Liver (tissue), 8 donors: ENCODE measurements at regions not wholly inside any gene's neighbourhood (a gene's known extent, or its start where the extent isn't known, plus 50 kb on each side); places are given as distances from the start of the nearest gene placed in this dataset.

ENCODE experiments used
- DNase-seq: peaks from one replicate; pipeline ENCODE4 v3.0.0-alpha.2; 2017; ENCODE audit warnings: low spot score
- H3K27ac ChIP-seq, 2 donors: one replicate each; pipeline ENCODE4 v1.7.0; 2013; ENCODE audit warnings: inconsistent platforms in 2 of 2, low read length in 2 of 2, control low read depth in 1 of 2, low read depth in 1 of 2, mild to moderate bottlenecking in 1 of 2
- H3K27me3 ChIP-seq, 4 donors: one replicate each; pipeline versions ENCODE4 v1.6.1 to v1.7.0; 2013; ENCODE audit warnings: low read length in 3 of 4, inconsistent platforms in 1 of 4, mild to moderate bottlenecking in 1 of 4, moderate library complexity in 1 of 4; ENCODE audit not compliant: control insufficient read depth in 4 of 4, insufficient read depth in 4 of 4
- H3K36me3 ChIP-seq, 4 donors: one replicate each; pipeline versions ENCODE4 v1.6.1 to v1.7.0; 2013; ENCODE audit warnings: low read length in 3 of 4, mild to moderate bottlenecking in 3 of 4, low read depth in 1 of 4, moderate library complexity in 1 of 4; ENCODE audit not compliant: control insufficient read depth in 4 of 4, insufficient read depth in 3 of 4
- H3K4me1 ChIP-seq, 4 donors: one replicate each; pipeline versions ENCODE4 v1.6.1 to v1.7.0; 2013; ENCODE audit warnings: low read length in 3 of 4, mild to moderate bottlenecking in 3 of 4, moderate library complexity in 1 of 4; ENCODE audit not compliant: control insufficient read depth in 4 of 4, insufficient read depth in 4 of 4
- H3K4me3 ChIP-seq, 3 donors: one replicate each; pipeline versions ENCODE4 v1.6.1 to v1.7.0; 2013; ENCODE audit warnings: low read length in 3 of 3, control low read depth in 1 of 3, low read depth in 1 of 3, mild to moderate bottlenecking in 1 of 3
- H3K9ac ChIP-seq, 2 donors: one replicate each; pipeline ENCODE4 v1.7.0; 2013; ENCODE audit warnings: low read length in 2 of 2, mild to moderate bottlenecking in 2 of 2, moderate library complexity in 2 of 2, control low read depth in 1 of 2, low read depth in 1 of 2
- H3K9me3 ChIP-seq, 4 donors: one replicate each; pipeline versions ENCODE4 v1.6.1 to v1.7.0; 2013; ENCODE audit warnings: low read length in 3 of 4; ENCODE audit not compliant: control insufficient read depth in 4 of 4
- EGR1 ChIP-seq, 2 donors: IDR thresholded peaks; 2 replicates each; pipeline ENCODE4 v1.6.1; 2016 to 2018; ENCODE audit warnings: antibody characterized with exemption in 2 of 2, low read depth in 2 of 2
- FOXA1 ChIP-seq: IDR thresholded peaks from 2 replicates; pipeline ENCODE4 v1.6.1; 2016; ENCODE audit warnings: antibody characterized with exemption
- FOXA2 ChIP-seq: IDR thresholded peaks from 2 replicates; pipeline ENCODE4 v1.6.1; 2016; ENCODE audit warnings: antibody characterized with exemption
- GABPA ChIP-seq, 2 donors: IDR thresholded peaks in 1 of 2; conservative IDR thresholded peaks in 1 of 2; 2 replicates each; pipeline ENCODE4 v1.6.1; 2016; ENCODE audit warnings: antibody characterized with exemption in 2 of 2, mild to moderate bottlenecking in 1 of 2, moderate library complexity in 1 of 2
- HNF4A ChIP-seq, 2 donors: conservative IDR thresholded peaks; 2 replicates each; pipeline ENCODE4 v1.6.1; 2016; ENCODE audit warnings: antibody characterized with exemption in 2 of 2, mild to moderate bottlenecking in 2 of 2
- HNF4G ChIP-seq: IDR thresholded peaks from 2 replicates; pipeline ENCODE4 v1.6.1; 2016; ENCODE audit warnings: antibody characterized with exemption
- JUND ChIP-seq, 2 donors: IDR thresholded peaks; 2 replicates each; pipeline ENCODE4 v1.6.1; 2016; ENCODE audit warnings: antibody characterized with exemption in 2 of 2
- NR2F2 ChIP-seq: IDR thresholded peaks from 2 replicates; pipeline ENCODE4 v1.6.1; 2016; ENCODE audit warnings: antibody characterized with exemption
- RAD21 ChIP-seq, 2 donors: IDR thresholded peaks; 2 replicates each; pipeline ENCODE4 v1.6.1; 2016; ENCODE audit warnings: antibody characterized with exemption in 2 of 2, mild to moderate bottlenecking in 2 of 2
- RXRA ChIP-seq, 2 donors: IDR thresholded peaks; 2 replicates each; pipeline ENCODE4 v1.6.1; 2017 to 2018; ENCODE audit warnings: antibody characterized with exemption in 2 of 2, mild to moderate bottlenecking in 1 of 2
- SP1 ChIP-seq: IDR thresholded peaks from 2 replicates; pipeline ENCODE4 v1.6.1; 2018; ENCODE audit warnings: antibody characterized with exemption, mild to moderate bottlenecking
- TAF1 ChIP-seq: conservative IDR thresholded peaks from 2 replicates; pipeline ENCODE4 v1.6.1; 2016; ENCODE audit warnings: antibody characterized with exemption, mild to moderate bottlenecking
- YY1 ChIP-seq: IDR thresholded peaks from 2 replicates; pipeline ENCODE4 v1.6.1; 2016; ENCODE audit warnings: antibody characterized with exemption, mild to moderate bottlenecking
- WGBS: extraction: QIAGEN DNeasy Blood & Tissue Kit; methylation state at CpG from one replicate; pipeline ENCODE4 v1.1.7; 2013; 5-methylcytosine and 5-hydroxymethylcytosine counted together
- TF ChIP-seq, protein P1 (sequence below): fragments of 150-350 bp; IDR thresholded peaks from 2 replicates; pipeline ENCODE4 v1.5.1; 2017; ENCODE audit warnings: improper control_type of control experiment, low read depth, low read length; ENCODE audit not compliant: missing input control
- TF ChIP-seq, protein P2 (sequence below): IDR thresholded peaks from 2 replicates; pipeline ENCODE4 v1.6.1; 2016; ENCODE audit warnings: antibody characterized with exemption
- TF ChIP-seq, protein P3 (sequence below): IDR thresholded peaks from 2 replicates; pipeline ENCODE4 v1.6.1; 2016; ENCODE audit warnings: antibody characterized with exemption, mild to moderate bottlenecking
- TF ChIP-seq, protein P4 (sequence below): IDR thresholded peaks from 2 replicates; pipeline ENCODE4 v1.6.1; 2016; ENCODE audit warnings: antibody characterized with exemption
- TF ChIP-seq, protein P5 (sequence below): IDR thresholded peaks from 2 replicates; pipeline ENCODE4 v1.6.1; 2016; ENCODE audit warnings: antibody characterized with exemption
- donor health status: healthy.
- donor health status: healthy.
- donor health status: healthy.
- donor health status: healthy.
- donor health status: healthy.

DNA sequence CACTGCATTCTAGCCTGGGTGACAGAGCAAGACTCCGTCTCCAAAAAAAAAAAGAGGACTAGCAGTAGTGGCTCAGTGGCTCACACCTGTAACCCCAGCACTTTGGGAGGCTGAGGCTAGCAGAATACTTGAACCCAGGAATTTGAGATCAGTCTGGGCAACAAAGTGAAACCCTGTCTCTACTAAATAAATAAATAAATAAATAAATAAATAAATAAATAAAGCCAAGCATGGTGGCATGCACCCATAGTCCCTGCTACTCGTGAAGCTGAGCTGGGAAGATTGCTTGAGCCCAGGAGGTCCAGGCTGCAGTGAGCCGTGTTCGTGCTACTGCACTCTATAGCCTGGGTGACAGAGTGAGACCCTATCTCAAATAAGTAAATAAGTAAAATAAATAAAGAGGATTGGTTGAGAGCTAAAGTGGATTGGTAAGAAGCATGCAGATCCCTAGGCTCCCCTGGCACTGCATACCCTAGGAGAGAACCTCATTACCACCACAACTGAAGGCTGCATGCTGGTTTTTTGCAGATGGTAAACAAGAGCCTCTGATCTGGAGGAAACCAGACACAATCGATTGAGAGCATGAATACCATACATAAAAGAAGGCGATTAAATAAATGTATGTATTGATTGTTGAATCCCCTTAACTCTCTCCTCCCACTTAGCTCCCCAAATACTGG, 163.2 kb downstream of the REEP3 start:
- Histone ChIP-seq H3K9ac (no peak overlapping the region), H3K27ac (no peak overlapping the region), H3K27me3 (no peaks in the 10 kb centered on the region), H3K4me1 (no peaks in the 10 kb centered on the region), H3K4me3 (no peak overlapping the region), H3K9me3 (no peaks in the 10 kb centered on the region), H3K36me3 (no peaks in the 10 kb centered on the region)
- no peak for DNase-seq
- WGBS: 90% methylated on average over 6 of the region's 6 CpGs
- no peak for TF ChIP-seq YY1

DNA sequence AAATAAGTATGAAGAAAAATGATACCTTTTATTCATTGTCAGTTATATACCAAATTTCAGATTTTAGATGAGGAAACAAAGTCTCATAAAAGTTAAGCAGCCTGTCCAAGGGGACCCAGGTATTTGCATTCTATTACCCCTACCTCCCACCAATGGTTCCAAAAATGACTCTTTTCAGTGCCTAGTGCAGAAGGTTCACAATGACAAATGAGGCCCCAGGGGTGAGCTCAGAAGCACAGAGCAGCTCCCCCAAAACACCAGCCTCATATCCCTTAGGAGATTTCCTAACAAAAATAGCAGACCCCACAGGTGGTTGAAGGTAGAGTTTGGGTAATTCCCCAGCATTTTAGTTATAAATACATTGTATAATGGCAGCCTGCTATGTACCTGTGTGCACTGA, 168.6 kb downstream of the REEP3 start:
- Histone ChIP-seq H3K9ac (no peak overlapping the region), H3K27ac (no peak overlapping the region), H3K27me3 (no peaks in the 10 kb centered on the region), H3K9me3 (no peaks in the 10 kb centered on the region), H3K4me3 (no peak overlapping the region), H3K36me3 (no peaks in the 10 kb centered on the region), H3K4me1 (no peaks in the 10 kb centered on the region)
- DNase-seq: no peak
- TF ChIP-seq RAD21 (IDR thresholded peaks at IDR 0.05) (no peak), NR2F2 (no peak), FOXA2 (no peak), HNF4A (conservative IDR thresholded peaks at IDR 0.05) (no peak), YY1 (no peak), SP1 (no peak), RXRA (IDR thresholded peaks at IDR 0.05) (no peak), EGR1 (IDR thresholded peaks at IDR 0.05; ENCODE audit: low read depth in 2 of 2) (no peak), JUND (IDR thresholded peaks at IDR 0.05) (no peak), TAF1 (no peak), GABPA (IDR thresholded peaks at IDR 0.05 in 1 of 2, conservative IDR thresholded peaks at IDR 0.05 in 1 of 2) (no peak), FOXA1 (no peak), HNF4G (no peak)
- TF ChIP-seq, protein P1, sequence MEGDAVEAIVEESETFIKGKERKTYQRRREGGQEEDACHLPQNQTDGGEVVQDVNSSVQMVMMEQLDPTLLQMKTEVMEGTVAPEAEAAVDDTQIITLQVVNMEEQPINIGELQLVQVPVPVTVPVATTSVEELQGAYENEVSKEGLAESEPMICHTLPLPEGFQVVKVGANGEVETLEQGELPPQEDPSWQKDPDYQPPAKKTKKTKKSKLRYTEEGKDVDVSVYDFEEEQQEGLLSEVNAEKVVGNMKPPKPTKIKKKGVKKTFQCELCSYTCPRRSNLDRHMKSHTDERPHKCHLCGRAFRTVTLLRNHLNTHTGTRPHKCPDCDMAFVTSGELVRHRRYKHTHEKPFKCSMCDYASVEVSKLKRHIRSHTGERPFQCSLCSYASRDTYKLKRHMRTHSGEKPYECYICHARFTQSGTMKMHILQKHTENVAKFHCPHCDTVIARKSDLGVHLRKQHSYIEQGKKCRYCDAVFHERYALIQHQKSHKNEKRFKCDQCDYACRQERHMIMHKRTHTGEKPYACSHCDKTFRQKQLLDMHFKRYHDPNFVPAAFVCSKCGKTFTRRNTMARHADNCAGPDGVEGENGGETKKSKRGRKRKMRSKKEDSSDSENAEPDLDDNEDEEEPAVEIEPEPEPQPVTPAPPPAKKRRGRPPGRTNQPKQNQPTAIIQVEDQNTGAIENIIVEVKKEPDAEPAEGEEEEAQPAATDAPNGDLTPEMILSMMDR: no peak
- TF ChIP-seq, protein P2, sequence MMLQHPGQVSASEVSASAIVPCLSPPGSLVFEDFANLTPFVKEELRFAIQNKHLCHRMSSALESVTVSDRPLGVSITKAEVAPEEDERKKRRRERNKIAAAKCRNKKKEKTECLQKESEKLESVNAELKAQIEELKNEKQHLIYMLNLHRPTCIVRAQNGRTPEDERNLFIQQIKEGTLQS: no peak
- TF ChIP-seq, protein P3, sequence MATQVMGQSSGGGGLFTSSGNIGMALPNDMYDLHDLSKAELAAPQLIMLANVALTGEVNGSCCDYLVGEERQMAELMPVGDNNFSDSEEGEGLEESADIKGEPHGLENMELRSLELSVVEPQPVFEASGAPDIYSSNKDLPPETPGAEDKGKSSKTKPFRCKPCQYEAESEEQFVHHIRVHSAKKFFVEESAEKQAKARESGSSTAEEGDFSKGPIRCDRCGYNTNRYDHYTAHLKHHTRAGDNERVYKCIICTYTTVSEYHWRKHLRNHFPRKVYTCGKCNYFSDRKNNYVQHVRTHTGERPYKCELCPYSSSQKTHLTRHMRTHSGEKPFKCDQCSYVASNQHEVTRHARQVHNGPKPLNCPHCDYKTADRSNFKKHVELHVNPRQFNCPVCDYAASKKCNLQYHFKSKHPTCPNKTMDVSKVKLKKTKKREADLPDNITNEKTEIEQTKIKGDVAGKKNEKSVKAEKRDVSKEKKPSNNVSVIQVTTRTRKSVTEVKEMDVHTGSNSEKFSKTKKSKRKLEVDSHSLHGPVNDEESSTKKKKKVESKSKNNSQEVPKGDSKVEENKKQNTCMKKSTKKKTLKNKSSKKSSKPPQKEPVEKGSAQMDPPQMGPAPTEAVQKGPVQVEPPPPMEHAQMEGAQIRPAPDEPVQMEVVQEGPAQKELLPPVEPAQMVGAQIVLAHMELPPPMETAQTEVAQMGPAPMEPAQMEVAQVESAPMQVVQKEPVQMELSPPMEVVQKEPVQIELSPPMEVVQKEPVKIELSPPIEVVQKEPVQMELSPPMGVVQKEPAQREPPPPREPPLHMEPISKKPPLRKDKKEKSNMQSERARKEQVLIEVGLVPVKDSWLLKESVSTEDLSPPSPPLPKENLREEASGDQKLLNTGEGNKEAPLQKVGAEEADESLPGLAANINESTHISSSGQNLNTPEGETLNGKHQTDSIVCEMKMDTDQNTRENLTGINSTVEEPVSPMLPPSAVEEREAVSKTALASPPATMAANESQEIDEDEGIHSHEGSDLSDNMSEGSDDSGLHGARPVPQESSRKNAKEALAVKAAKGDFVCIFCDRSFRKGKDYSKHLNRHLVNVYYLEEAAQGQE: no peak
- TF ChIP-seq, protein P4, sequence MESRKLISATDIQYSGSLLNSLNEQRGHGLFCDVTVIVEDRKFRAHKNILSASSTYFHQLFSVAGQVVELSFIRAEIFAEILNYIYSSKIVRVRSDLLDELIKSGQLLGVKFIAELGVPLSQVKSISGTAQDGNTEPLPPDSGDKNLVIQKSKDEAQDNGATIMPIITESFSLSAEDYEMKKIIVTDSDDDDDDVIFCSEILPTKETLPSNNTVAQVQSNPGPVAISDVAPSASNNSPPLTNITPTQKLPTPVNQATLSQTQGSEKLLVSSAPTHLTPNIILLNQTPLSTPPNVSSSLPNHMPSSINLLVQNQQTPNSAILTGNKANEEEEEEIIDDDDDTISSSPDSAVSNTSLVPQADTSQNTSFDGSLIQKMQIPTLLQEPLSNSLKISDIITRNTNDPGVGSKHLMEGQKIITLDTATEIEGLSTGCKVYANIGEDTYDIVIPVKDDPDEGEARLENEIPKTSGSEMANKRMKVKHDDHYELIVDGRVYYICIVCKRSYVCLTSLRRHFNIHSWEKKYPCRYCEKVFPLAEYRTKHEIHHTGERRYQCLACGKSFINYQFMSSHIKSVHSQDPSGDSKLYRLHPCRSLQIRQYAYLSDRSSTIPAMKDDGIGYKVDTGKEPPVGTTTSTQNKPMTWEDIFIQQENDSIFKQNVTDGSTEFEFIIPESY: no peak
- TF ChIP-seq, protein P5, sequence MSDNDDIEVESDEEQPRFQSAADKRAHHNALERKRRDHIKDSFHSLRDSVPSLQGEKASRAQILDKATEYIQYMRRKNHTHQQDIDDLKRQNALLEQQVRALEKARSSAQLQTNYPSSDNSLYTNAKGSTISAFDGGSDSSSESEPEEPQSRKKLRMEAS: no peak
